Endothelial cell of hepatic sinusoid (primary cell): ENCODE measurements at regions not wholly inside any gene's neighbourhood (a gene's known extent, or its start where the extent isn't known, plus 50 kb on each side); places are given as distances from the start of the nearest gene placed in this dataset.

Experiments used
- in situ Hi-C: cut with HindIII; loops from 2 replicates; pipeline ENCODE4 v1.10.0; 2017; ENCODE audit warnings: low sequenced_read_pairs

- in situ Hi-C loops: no loop called here
Observed at GRCh38 chr16:9406038-9406712, 314.7 kb downstream of the HAPSTR1 start.

GRCh38 chr16:9407206-9407758, 315.8 kb downstream of the HAPSTR1 start:
- in situ Hi-C loops: no loop called here

GRCh38 chr16:9408297-9408878, 316.9 kb downstream of the HAPSTR1 start:
- in situ Hi-C loops: no loop called here

GRCh38 chr16:9409560-9410493, 318.4 kb downstream of the HAPSTR1 start:
- in situ Hi-C loops: no loop called here

- in situ Hi-C loops: no loop called here
Observed at GRCh38 chr16:9411426-9411825, 320.0 kb downstream of the HAPSTR1 start.

- in situ Hi-C loops: no loop called here
Observed at GRCh38 chr16:9412031-9412914, 320.8 kb downstream of the HAPSTR1 start.

- in situ Hi-C loops: no loop called here
Observed at GRCh38 chr16:9412915-9413264, 321.4 kb downstream of the HAPSTR1 start.

GRCh38 chr16:9415545-9415944, 324.1 kb downstream of the HAPSTR1 start:
- in situ Hi-C loops: no loop called here

GRCh38 chr16:9417898-9418297, 326.5 kb downstream of the HAPSTR1 start:
- in situ Hi-C loops: no loop called here

GRCh38 chr16:9419161-9419560, 327.7 kb downstream of the HAPSTR1 start:
- in situ Hi-C loops: no loop called here

GRCh38 chr16:9422762-9423513, 331.5 kb downstream of the HAPSTR1 start:
- in situ Hi-C loops: no loop called here

GRCh38 chr16:9425236-9425635, 333.8 kb downstream of the HAPSTR1 start:
- in situ Hi-C loops: loop anchor here (5.0 kb wide), 1 partner anchor 52 kb away; no protein-coding TSS in a partner anchor

- in situ Hi-C loops: loop anchor here (5.0 kb wide), 1 partner anchor 49 kb away; no protein-coding TSS in a partner anchor
Observed at GRCh38 chr16:9428355-9429005, 337.0 kb downstream of the HAPSTR1 start.

GRCh38 chr16:9429646-9430330, 338.3 kb downstream of the HAPSTR1 start:
- in situ Hi-C loops: loop anchor here (5.0 kb wide), 1 partner anchor 48 kb away; no protein-coding TSS in a partner anchor

GRCh38 chr16:9434659-9435058, 343.2 kb downstream of the HAPSTR1 start:
- in situ Hi-C loops: no loop called here

- in situ Hi-C loops: no loop called here
Observed at GRCh38 chr16:9436175-9436574, 344.7 kb downstream of the HAPSTR1 start.

- in situ Hi-C loops: no loop called here
Observed at GRCh38 chr16:9437115-9437514, 345.7 kb downstream of the HAPSTR1 start.

- in situ Hi-C loops: no loop called here
Observed at GRCh38 chr16:9438991-9439390, 347.5 kb downstream of the HAPSTR1 start.
